PFSK-1 (cell line): ENCODE measurements at regions not wholly inside any gene's neighbourhood (a gene's known extent, or its start where the extent isn't known, plus 50 kb on each side); places are given as distances from the start of the nearest gene placed in this dataset.

Experiments
- FOXP2 ChIP-seq: optimal IDR thresholded peaks from 2 replicates; pipeline ENCODE3; 2011; ENCODE audit warnings: borderline replicate concordance, control low read depth, inconsistent platforms; ENCODE audit not compliant: insufficient read depth; ENCODE audit errors: extremely low read length, extremely low read depth
- POLR2AphosphoS5 ChIP-seq: IDR thresholded peaks from 2 replicates; pipeline ENCODE4 v1.6.1; 2012; ENCODE audit warnings: low read depth, mild to moderate bottlenecking, control low read depth, low read length, moderate library complexity
- REST ChIP-seq, 2 experiments: IDR thresholded peaks; 2 replicates each; pipeline versions ENCODE4 v1.6.1 to v1.8.0; 2011 to 2012; ENCODE audit warnings: low read depth in 2 of 2, low read length in 2 of 2, control low read depth in 1 of 2, inconsistent platforms in 1 of 2, mild to moderate bottlenecking in 1 of 2, moderate library complexity in 1 of 2; ENCODE audit not compliant: insufficient read depth in 1 of 2
- SIN3A ChIP-seq: IDR thresholded peaks from 2 replicates; pipeline ENCODE4 v1.6.1; 2012; ENCODE audit warnings: mild to moderate bottlenecking, low read length, moderate library complexity, borderline replicate concordance; ENCODE audit not compliant: insufficient read depth
- TAF1 ChIP-seq: IDR thresholded peaks from 2 replicates; pipeline ENCODE4 v1.6.1; 2012; ENCODE audit warnings: low read length, control low read depth, borderline replicate concordance; ENCODE audit not compliant: insufficient read depth

- TF ChIP-seq POLR2AphosphoS5 (no peak), TAF1 (no peak), REST (IDR thresholded peaks at IDR 0.05; ENCODE audit: insufficient read depth in 1 of 2, low read depth in 2 of 2, low read length in 2 of 2) (no peak), SIN3A (no peak), FOXP2 (no peak)
These were observed 249.3 kb upstream of the POM121L12 start for GRCh38 chr7:52786174-52786573.
